Keratinocyte (primary cell): ENCODE measurements at regions not wholly inside any gene's neighbourhood (a gene's known extent, or its start where the extent isn't known, plus 50 kb on each side); places are given as distances from the start of the nearest gene placed in this dataset.

ENCODE experiments used
- DNase-seq: peaks from one replicate; pipeline ENCODE4 v3.0.0-alpha.2; 2011; ENCODE audit warnings: low read depth, missing footprints, low spot score
- FAIRE-seq: peaks from 2 replicates; lab custom pipeline; 2011; peaks lifted over from hg19 to GRCh38; lab: Jason Lieb, UNC
- H2AFZ ChIP-seq: 2 replicates; pipeline ENCODE4 v1.6.0; 2012; ENCODE audit warnings: low read length, control low read depth, inconsistent platforms; ENCODE audit not compliant: control insufficient read depth
- H3K27ac ChIP-seq: 2 replicates; pipeline ENCODE4 v1.5.1; 2011; ENCODE audit warnings: low read length; ENCODE audit not compliant: control insufficient read depth, insufficient read depth
- H3K27me3 ChIP-seq: 3 replicates; pipeline ENCODE4 v1.6.0; 2011; ENCODE audit warnings: low read length; ENCODE audit not compliant: control insufficient read depth, insufficient read depth; ENCODE audit errors: extremely low read depth
- H3K36me3 ChIP-seq, 2 experiments: 2 replicates in 1 of 2; 3 replicates in 1 of 2; pipeline ENCODE4 v1.5.1; 2011; ENCODE audit warnings: low read length in 2 of 2, mild to moderate bottlenecking in 1 of 2; ENCODE audit not compliant: control insufficient read depth in 2 of 2, insufficient read depth in 2 of 2; ENCODE audit errors: extremely low read depth in 1 of 2
- H3K4me1 ChIP-seq: 3 replicates; pipeline ENCODE4 v1.5.1; 2011; ENCODE audit warnings: low read length; ENCODE audit not compliant: control insufficient read depth, insufficient read depth; ENCODE audit errors: extremely low read depth
- H3K4me2 ChIP-seq: 3 replicates; pipeline ENCODE4 v1.6.0; 2011; ENCODE audit warnings: low read depth, low read length; ENCODE audit not compliant: control insufficient read depth, insufficient read depth; ENCODE audit errors: extremely low read depth
- H3K4me3 ChIP-seq, 3 experiments: fragments of 200-600 bp in 1 of 3; sonication (generic) in 1 of 3; 2 replicates in 2 of 3; 3 replicates in 1 of 3; pipeline ENCODE4 v1.5.1; 2011 to 2016; ENCODE audit warnings: low read length in 3 of 3, mild to moderate bottlenecking in 3 of 3, control low read depth in 2 of 3, inconsistent platforms in 1 of 3, low read depth in 1 of 3, mixed read lengths in 1 of 3, mixed run types in 1 of 3, moderate library complexity in 1 of 3; ENCODE audit not compliant: control insufficient read depth in 2 of 3, insufficient read depth in 2 of 3; ENCODE audit errors: extremely low read depth in 1 of 3
- H3K79me2 ChIP-seq: 2 replicates; pipeline ENCODE4 v1.6.0; 2012; ENCODE audit warnings: low read length; ENCODE audit not compliant: control insufficient read depth, insufficient read depth
- H3K9ac ChIP-seq: 3 replicates; pipeline ENCODE4 v1.6.0; 2011; ENCODE audit warnings: low read length; ENCODE audit not compliant: control insufficient read depth, insufficient read depth; ENCODE audit errors: extremely low read depth
- H3K9me1 ChIP-seq: 3 replicates; pipeline ENCODE4 v1.6.0; 2011; ENCODE audit warnings: low read length; ENCODE audit not compliant: control insufficient read depth, insufficient read depth; ENCODE audit errors: extremely low read depth
- H3K9me3 ChIP-seq: 2 replicates; pipeline ENCODE4 v1.5.1; 2012; ENCODE audit warnings: low read depth, low read length; ENCODE audit not compliant: control insufficient read depth
- H4K20me1 ChIP-seq: 3 replicates; pipeline ENCODE4 v1.6.0; 2011; ENCODE audit warnings: low read length; ENCODE audit not compliant: control insufficient read depth, insufficient read depth; ENCODE audit errors: extremely low read depth
- EZH2 ChIP-seq: IDR thresholded peaks from one replicate; pipeline ENCODE4 v1.6.1; 2012; ENCODE audit warnings: inconsistent platforms, mild to moderate bottlenecking, low read length, moderate library complexity
- dilution Hi-C: fragments of 300-500 bp; cut with MboI; formaldehyde crosslinking; loops from one replicate; pipeline ENCODE4 v1.7.0; 2020; ENCODE audit warnings: low sequenced_read_pairs; ENCODE audit not compliant: extremely low pct_ligation_motif_present
- TF ChIP-seq, protein P1 (sequence below), 3 experiments: IDR thresholded peaks in 1 of 3; conservative IDR thresholded peaks in 1 of 3; optimal IDR thresholded peaks in 1 of 3; 2 replicates in 2 of 3; 3 replicates in 1 of 3; pipeline versions ENCODE3 to v1.5.1; 2011; ENCODE audit warnings: low read length in 3 of 3, mild to moderate bottlenecking in 3 of 3, moderate library complexity in 2 of 3, control low read depth in 1 of 3, inconsistent platforms in 1 of 3; ENCODE audit not compliant: insufficient read depth in 2 of 3; ENCODE audit errors: extremely low read depth in 1 of 3

DNA sequence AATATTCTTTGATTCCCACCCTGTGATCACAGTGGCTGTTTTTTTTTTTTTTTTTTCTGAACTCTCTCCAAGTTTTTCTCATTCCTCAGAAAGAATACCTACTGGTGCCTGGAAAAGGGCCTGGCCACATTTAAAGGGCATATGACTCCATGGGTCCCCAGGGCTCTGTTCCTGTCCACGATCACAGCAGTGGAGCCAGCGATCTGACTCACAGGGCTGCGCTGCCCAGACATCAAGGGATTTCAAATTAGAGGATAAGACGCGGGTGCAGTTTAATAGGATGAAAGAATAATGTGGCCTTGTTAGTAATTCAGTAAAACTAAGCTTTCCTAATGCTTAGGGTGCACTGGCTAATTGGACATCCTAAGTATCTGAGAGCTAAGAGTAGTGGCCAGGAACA, 175.1 kb upstream of the MSX2 start:
- Histone ChIP-seq H3K27me3 (no peaks in the 10 kb centered on the region), H3K9ac (no peak overlapping the region), H3K27ac (no peak overlapping the region), H4K20me1 (no peaks in the 10 kb centered on the region), H3K4me3 (no peak overlapping the region), H3K9me3 (no peaks in the 10 kb centered on the region), H3K4me1 (no peaks in the 10 kb centered on the region), H3K79me2 (no peaks in the 10 kb centered on the region), H3K4me2 (no peak overlapping the region), H3K9me1 (no peaks in the 10 kb centered on the region), H2AFZ (no peak overlapping the region), H3K36me3 (no peaks in the 10 kb centered on the region)
- TF ChIP-seq, protein P1, sequence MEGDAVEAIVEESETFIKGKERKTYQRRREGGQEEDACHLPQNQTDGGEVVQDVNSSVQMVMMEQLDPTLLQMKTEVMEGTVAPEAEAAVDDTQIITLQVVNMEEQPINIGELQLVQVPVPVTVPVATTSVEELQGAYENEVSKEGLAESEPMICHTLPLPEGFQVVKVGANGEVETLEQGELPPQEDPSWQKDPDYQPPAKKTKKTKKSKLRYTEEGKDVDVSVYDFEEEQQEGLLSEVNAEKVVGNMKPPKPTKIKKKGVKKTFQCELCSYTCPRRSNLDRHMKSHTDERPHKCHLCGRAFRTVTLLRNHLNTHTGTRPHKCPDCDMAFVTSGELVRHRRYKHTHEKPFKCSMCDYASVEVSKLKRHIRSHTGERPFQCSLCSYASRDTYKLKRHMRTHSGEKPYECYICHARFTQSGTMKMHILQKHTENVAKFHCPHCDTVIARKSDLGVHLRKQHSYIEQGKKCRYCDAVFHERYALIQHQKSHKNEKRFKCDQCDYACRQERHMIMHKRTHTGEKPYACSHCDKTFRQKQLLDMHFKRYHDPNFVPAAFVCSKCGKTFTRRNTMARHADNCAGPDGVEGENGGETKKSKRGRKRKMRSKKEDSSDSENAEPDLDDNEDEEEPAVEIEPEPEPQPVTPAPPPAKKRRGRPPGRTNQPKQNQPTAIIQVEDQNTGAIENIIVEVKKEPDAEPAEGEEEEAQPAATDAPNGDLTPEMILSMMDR (optimal IDR thresholded peaks at IDR 0.05 in 1 of 3, IDR thresholded peaks at IDR 0.05 in 1 of 3, conservative IDR thresholded peaks at IDR 0.05 in 1 of 3; ENCODE audit: extremely low read depth in 1 of 3, insufficient read depth in 2 of 3, low read length in 3 of 3), result no peak
- no peak for TF ChIP-seq EZH2
- FAIRE-seq (no peak), DNase-seq (no peak)
- dilution Hi-C loops, result no loop called here

DNA sequence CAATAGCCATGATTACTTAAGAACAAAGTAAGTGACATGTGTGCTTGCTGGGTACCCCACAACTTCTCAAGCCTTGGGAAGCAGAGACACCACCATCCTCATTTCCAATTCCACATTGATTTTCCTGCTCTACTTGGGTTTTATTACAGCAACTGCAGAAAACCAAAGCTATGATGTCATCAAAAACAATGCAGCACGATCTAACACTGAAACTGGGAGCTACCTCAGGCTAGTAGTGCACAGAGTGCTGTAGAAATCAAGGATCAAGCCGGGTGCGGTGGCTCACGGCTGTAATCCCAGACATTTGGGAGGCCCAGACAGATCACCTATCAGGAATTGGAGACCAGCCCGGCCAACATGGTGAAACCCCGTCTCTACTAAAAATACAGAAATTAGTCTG, 174.4 kb upstream of the MSX2 start:
- Histone ChIP-seq H3K9me3 (no peaks in the 10 kb centered on the region), H3K4me2 (no peak overlapping the region), H3K9me1 (no peaks in the 10 kb centered on the region), H4K20me1 (no peaks in the 10 kb centered on the region), H2AFZ (no peak overlapping the region), H3K27me3 (no peaks in the 10 kb centered on the region), H3K4me1 (no peaks in the 10 kb centered on the region), H3K9ac (no peak overlapping the region), H3K79me2 (no peaks in the 10 kb centered on the region), H3K36me3 (no peaks in the 10 kb centered on the region), H3K27ac (no peak overlapping the region), H3K4me3 (no peak overlapping the region)
- dilution Hi-C loops, result no loop called here
- DNase-seq (no peak), FAIRE-seq (no peak)
- TF ChIP-seq, protein P1 (optimal IDR thresholded peaks at IDR 0.05 in 1 of 3, IDR thresholded peaks at IDR 0.05 in 1 of 3, conservative IDR thresholded peaks at IDR 0.05 in 1 of 3; ENCODE audit: extremely low read depth in 1 of 3, insufficient read depth in 2 of 3, low read length in 3 of 3), result no peak
- no peak for TF ChIP-seq EZH2
